A673 (cell line): ENCODE measurements at regions not wholly inside any gene's neighbourhood (a gene's known extent, or its start where the extent isn't known, plus 50 kb on each side); places are given as distances from the start of the nearest gene placed in this dataset.

ENCODE experiments used
- BruUV-seq: library from RNA; stranded (reverse); fragments of 400-500 nt; replicated peaks from 2 replicates; lab custom pipeline; 2021; lab: Mats Ljungman, UMichigan
- CTCF ChIA-PET: fragments of 300-600 bp; sonication (Branson Sonifier 250); formaldehyde crosslinking; loops from one replicate; lab custom pipeline; 2022; ENCODE audit warnings: antibody characterized with exemption; lab: Charles Lee
- POLR2A ChIA-PET: fragments of 300-600 bp; sonication (Branson Sonifier 250); formaldehyde crosslinking; loops from one replicate; lab custom pipeline; 2022; ENCODE audit warnings: antibody characterized with exemption; ENCODE audit not compliant: low non-redundant PET; lab: Charles Lee
- DNase-seq: peaks from one replicate; pipeline ENCODE4 v3.0.0-alpha.2; 2015; ENCODE audit warnings: low spot score
- H3K27ac ChIP-seq: fragments of 200-600 bp; sonication (generic); 2 replicates; pipeline ENCODE4 v1.5.1; 2016; ENCODE audit warnings: mixed run types, low read depth, mild to moderate bottlenecking, mixed read lengths, antibody characterized with exemption, low read length; ENCODE audit not compliant: poor library complexity, severe bottlenecking
- H3K27me3 ChIP-seq: fragments of 200-600 bp; sonication (generic); replicated peaks from 2 replicates; pipeline ENCODE4 v1.6.1; 2017; ENCODE audit warnings: mixed run types, low read depth, mild to moderate bottlenecking, mixed read lengths, antibody characterized with exemption, low read length; ENCODE audit not compliant: insufficient read depth, poor library complexity
- H3K36me3 ChIP-seq: fragments of 200-600 bp; sonication (generic); 2 replicates; pipeline ENCODE4 v1.6.1; 2016; ENCODE audit warnings: mixed run types, mild to moderate bottlenecking, mixed read lengths, antibody characterized with exemption, low read length; ENCODE audit not compliant: insufficient read depth, poor library complexity, severe bottlenecking
- H3K4me1 ChIP-seq: fragments of 200-600 bp; sonication (generic); 2 replicates; pipeline ENCODE4 v1.6.1; 2017; ENCODE audit warnings: mixed run types, mild to moderate bottlenecking, mixed read lengths, antibody characterized with exemption, low read length; ENCODE audit not compliant: insufficient read depth, poor library complexity, severe bottlenecking
- H3K4me3 ChIP-seq: fragments of 200-600 bp; sonication (generic); 2 replicates; pipeline ENCODE4 v1.5.1; 2016; ENCODE audit warnings: low read depth, mixed run types, mild to moderate bottlenecking, mixed read lengths, low read length; ENCODE audit not compliant: poor library complexity, severe bottlenecking
- H3K9me3 ChIP-seq: fragments of 200-600 bp; sonication (generic); 2 replicates; pipeline ENCODE4 v1.6.1; 2016; ENCODE audit warnings: mixed run types, low read depth, mild to moderate bottlenecking, mixed read lengths, antibody characterized with exemption, low read length; ENCODE audit not compliant: poor library complexity, severe bottlenecking
- EZH2 ChIP-seq: fragments of 200-600 bp; sonication (generic); IDR thresholded peaks from 2 replicates; pipeline ENCODE4 v1.6.1; 2017; ENCODE audit warnings: borderline replicate concordance, low read depth, mild to moderate bottlenecking, mixed read lengths, antibody characterized with exemption, low read length; ENCODE audit not compliant: poor library complexity, severe bottlenecking
- intact Hi-C: fragments of 100-400 bp; cut with micrococcal nuclease; formaldehyde crosslinking; loops from one replicate; pipeline ENCODE4 v1.10.0; 2022; ENCODE audit not compliant: unreplicated experiment
- TF ChIP-seq, protein P1 (sequence below): fragments of 300-800, 200-600 bp; sonication (generic); conservative IDR thresholded peaks from 2 replicates; pipeline ENCODE4 v1.5.1; 2017; ENCODE audit warnings: low read depth, mild to moderate bottlenecking, antibody characterized with exemption, low read length, moderate library complexity, mixed read lengths

DNA sequence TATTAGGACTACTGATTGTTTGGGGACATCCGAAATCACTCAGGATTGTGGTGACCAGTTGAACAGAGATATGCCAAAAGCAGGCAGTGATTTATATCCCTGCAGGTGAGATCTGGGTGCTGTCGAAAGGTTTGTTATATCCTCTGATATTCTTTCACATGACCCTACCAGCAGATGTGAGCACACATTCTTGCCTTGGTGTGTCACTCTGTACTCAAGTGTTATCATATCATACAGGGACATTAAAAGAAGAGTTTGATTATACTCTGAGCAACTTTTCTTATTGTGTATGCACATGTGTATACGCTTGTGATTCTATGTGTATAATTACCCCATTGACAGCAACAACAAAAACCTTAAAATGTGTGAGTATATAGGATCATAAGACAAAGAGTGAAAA, 381.2 kb upstream of the IGFBP7 start:
- H3K4me1 ChIP-seq: no peaks in the 10 kb centered on the region
- no peak overlapping the region for H3K27ac ChIP-seq
- H3K9me3 ChIP-seq: no peaks in the 10 kb centered on the region
- BruUV-seq: no TSS peak
- H3K27me3 ChIP-seq: no peaks in the 10 kb centered on the region
- H3K4me3 ChIP-seq: no peak overlapping the region
- intact Hi-C loops: no loop called here
- DNase-seq: no peak
- ChIA-PET POLR2A (no interaction called here), CTCF (no interaction called here)
- H3K36me3 ChIP-seq: no peaks in the 10 kb centered on the region
- TF ChIP-seq, protein P1, sequence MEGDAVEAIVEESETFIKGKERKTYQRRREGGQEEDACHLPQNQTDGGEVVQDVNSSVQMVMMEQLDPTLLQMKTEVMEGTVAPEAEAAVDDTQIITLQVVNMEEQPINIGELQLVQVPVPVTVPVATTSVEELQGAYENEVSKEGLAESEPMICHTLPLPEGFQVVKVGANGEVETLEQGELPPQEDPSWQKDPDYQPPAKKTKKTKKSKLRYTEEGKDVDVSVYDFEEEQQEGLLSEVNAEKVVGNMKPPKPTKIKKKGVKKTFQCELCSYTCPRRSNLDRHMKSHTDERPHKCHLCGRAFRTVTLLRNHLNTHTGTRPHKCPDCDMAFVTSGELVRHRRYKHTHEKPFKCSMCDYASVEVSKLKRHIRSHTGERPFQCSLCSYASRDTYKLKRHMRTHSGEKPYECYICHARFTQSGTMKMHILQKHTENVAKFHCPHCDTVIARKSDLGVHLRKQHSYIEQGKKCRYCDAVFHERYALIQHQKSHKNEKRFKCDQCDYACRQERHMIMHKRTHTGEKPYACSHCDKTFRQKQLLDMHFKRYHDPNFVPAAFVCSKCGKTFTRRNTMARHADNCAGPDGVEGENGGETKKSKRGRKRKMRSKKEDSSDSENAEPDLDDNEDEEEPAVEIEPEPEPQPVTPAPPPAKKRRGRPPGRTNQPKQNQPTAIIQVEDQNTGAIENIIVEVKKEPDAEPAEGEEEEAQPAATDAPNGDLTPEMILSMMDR: no peak
- no peak for TF ChIP-seq EZH2

DNA sequence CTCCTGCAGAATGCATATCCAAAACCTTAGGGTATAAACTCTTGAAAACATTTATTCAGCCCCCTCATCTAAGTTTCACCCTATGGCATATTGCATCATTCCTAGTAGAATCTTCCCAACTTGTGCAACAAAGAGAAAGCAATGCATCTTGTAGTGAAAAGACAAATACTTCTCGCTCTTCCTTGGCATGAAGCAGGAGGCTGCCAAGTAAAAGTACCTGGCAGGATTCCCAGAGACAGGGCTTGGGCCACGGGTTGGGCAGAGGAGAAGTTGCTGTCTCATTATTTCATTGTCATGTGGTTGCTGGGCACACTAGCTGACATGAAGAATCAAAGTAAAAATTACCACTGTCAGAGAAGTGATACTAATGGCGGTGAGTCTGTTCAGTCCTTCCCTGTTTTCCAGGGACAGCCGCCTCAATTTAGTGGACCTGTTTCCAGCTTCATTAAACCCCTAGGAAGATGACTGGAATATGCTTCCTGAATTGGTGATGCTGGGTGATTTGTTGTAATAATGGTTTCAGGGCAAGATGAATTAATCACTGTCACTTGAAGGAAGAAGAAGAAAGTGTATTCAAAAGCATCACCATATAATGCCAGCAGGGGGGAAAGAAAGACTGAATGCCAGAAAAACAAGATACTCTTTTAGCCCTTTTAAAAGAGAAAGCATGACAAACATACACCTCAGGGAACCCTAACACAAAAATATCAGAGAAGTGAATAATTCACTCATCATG, 380.5 kb upstream of the IGFBP7 start:
- H3K9me3 ChIP-seq: no peaks in the 10 kb centered on the region
- CTCF ChIA-PET: no interaction called here
- no peaks in the 10 kb centered on the region for H3K4me1 ChIP-seq
- no peak for DNase-seq
- BruUV-seq: no TSS peak
- POLR2A ChIA-PET: no interaction called here
- H3K4me3 ChIP-seq: no peak overlapping the region
- intact Hi-C loops: no loop called here
- TF ChIP-seq, protein P1: no peak
- TF ChIP-seq EZH2: no peak
- H3K27me3 ChIP-seq: no peaks in the 10 kb centered on the region
- H3K36me3 ChIP-seq: no peaks in the 10 kb centered on the region
- H3K27ac ChIP-seq: no peak overlapping the region

DNA sequence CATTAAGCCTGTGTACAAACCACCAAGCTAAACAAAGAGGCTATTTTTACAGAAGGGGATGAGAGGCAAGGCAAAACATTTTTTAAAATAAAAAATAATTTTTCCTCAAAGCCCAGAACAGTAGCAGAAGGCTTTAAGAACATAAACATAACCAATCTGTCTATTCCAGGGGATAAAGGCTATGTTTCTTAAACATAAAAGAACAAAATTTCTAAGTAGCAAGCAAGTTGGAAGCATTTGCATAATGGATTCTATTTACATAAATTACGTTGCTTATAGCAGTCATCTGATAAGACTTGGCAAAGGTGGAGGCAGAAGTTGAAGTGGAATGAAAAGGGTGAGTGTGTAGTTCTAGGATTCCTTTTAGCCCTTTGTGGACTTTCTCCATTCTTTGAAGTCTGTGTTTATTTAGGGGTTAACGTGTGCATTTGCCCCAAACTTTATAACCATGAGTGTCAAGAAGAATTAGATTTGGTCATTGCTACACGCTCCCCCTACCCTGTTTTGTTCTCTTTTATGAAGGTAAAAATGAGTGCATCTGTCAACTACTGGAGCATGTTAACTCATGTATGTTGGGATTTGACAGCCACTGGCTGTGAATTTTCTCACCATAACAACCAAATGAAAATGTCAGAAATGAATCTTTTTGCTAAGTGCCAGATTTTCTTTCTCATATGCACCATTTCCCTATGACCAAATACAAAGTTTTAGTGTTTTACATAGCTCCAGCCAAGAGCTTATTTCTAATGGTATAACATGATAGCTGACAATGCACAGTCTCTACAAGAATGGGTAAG, 378.4 kb upstream of the IGFBP7 start:
- intact Hi-C loops: no loop called here
- Histone ChIP-seq H3K27ac (no peak overlapping the region), H3K4me3 (no peak overlapping the region), H3K27me3 (no peaks in the 10 kb centered on the region), H3K4me1 (no peaks in the 10 kb centered on the region), H3K9me3 (no peaks in the 10 kb centered on the region), H3K36me3 (no peaks in the 10 kb centered on the region)
- DNase-seq: no peak
- no peak for TF ChIP-seq EZH2
- TF ChIP-seq, protein P1: no peak
- BruUV-seq: no TSS peak
- ChIA-PET CTCF (no interaction called here), POLR2A (no interaction called here)
